ENCODE measurements at regions not wholly inside any gene's neighbourhood (a gene's known extent, or its start where the extent isn't known, plus 50 kb on each side); places are given as distances from the start of the nearest gene placed in this dataset.
"Not testable (repeated sequence)": the region's sequence is repeated elsewhere in the genome, so short reads cannot be mapped to it uniquely, and the experiment has no call there.

GRCh38 chr3:75840160-75840559, 54.8 kb upstream of the ZNF717 start:
- H2AFZ ChIP-seq (ENCODE audit: insufficient read depth, low read depth, low read length, poor library complexity, severe bottlenecking); H3K79me2 ChIP-seq (ENCODE audit: insufficient read depth, low read length); H3K4me3 Mint-ChIP-seq; H3K4me3 ChIP-seq (replicated peaks in 1 of 3; ENCODE audit: low read depth in 2 of 3, low read length in 3 of 3); H3K27me3 Mint-ChIP-seq (ENCODE audit: low read depth in 3 of 3); H3K36me3 Mint-ChIP-seq; DNase-seq; H3K27me3 ChIP-seq (ENCODE audit: control insufficient read depth in 2 of 2, insufficient read depth in 2 of 2, low read length in 2 of 2); H3K36me3 ChIP-seq (replicated peaks in 1 of 2; ENCODE audit: control insufficient read depth in 1 of 2, insufficient read depth in 2 of 2, low read length in 2 of 2); H3K4me2 ChIP-seq (replicated peaks; ENCODE audit: extremely low read depth, low read length, poor library complexity, severe bottlenecking); H3K4me1 ChIP-seq (ENCODE audit: control insufficient read depth in 1 of 2, insufficient read depth in 2 of 2, low read length in 2 of 2); H3K9ac ChIP-seq (ENCODE audit: insufficient read depth, low read length, poor library complexity, severe bottlenecking); H3K27ac ChIP-seq (ENCODE audit: low read depth in 1 of 2, low read length in 2 of 2); H3K27ac Mint-ChIP-seq; H4K20me1 ChIP-seq (ENCODE audit: insufficient read depth, low read length); intact Hi-C loops (cut with micrococcal nuclease); H3K9me3 ChIP-seq (replicated peaks in 1 of 2; ENCODE audit: control insufficient read depth in 1 of 2, insufficient read depth in 1 of 2, low read length in 2 of 2); H3K4me1 Mint-ChIP-seq: not testable (repeated sequence)
- peaks cover 4 to 15% (median 8%) of the 10 kb centered on the region in 7 donors for H3K9me3 Mint-ChIP-seq
- 100% methylated on average over 1 of the region's 4 CpGs for WGBS (ENCODE audit: insufficient coverage)

DNA sequence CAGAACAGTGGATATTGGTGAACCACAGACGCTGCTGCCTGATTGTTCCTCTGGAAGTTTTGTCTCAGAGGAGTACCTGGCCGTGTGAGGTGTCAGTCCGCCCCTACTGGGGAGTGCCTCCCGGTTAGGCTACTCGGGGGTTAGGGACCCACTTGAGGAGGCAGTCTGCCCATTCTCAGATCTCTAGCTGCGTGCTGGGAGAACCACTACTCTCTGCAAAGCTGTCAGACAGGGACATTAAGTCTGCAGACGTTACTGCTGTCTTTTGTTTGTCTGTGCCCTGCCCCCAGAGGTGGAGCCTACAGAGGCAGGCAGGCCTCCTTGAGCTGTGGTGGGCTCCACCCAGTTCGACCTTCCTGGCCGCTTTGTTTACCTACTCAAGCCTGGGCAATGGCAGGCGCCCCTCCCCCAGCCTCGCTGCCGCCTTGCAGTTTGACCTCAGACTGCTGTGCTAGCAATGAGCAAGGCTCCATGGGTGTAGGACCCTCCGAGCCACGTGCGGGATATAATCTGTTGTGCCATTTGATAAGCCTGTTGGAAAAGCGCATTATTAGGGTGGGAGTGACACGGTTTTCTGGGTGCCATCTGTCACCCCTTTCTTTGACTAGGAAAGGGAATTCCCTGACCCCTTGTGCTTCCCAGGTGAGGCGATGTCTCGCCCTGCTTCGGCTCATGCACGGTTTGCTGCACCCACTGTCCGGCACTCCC, 65.1 kb upstream of the ZNF717 start:
- DNase-seq; H4K20me1 ChIP-seq (ENCODE audit: insufficient read depth, low read length); H3K4me3 Mint-ChIP-seq; H3K4me1 ChIP-seq (ENCODE audit: control insufficient read depth in 1 of 2, insufficient read depth in 2 of 2, low read length in 2 of 2); intact Hi-C loops (cut with micrococcal nuclease); H3K9ac ChIP-seq (ENCODE audit: insufficient read depth, low read length, poor library complexity, severe bottlenecking); H3K4me2 ChIP-seq (replicated peaks; ENCODE audit: extremely low read depth, low read length, poor library complexity, severe bottlenecking); H3K36me3 Mint-ChIP-seq; H3K27me3 Mint-ChIP-seq (ENCODE audit: low read depth in 3 of 3); H3K4me1 Mint-ChIP-seq; H3K79me2 ChIP-seq (ENCODE audit: insufficient read depth, low read length); H3K27ac Mint-ChIP-seq; H3K36me3 ChIP-seq (replicated peaks in 1 of 2; ENCODE audit: control insufficient read depth in 1 of 2, insufficient read depth in 2 of 2, low read length in 2 of 2); H3K27me3 ChIP-seq (ENCODE audit: control insufficient read depth in 2 of 2, insufficient read depth in 2 of 2, low read length in 2 of 2); H3K27ac ChIP-seq (ENCODE audit: low read depth in 1 of 2, low read length in 2 of 2); H3K4me3 ChIP-seq (replicated peaks in 1 of 3; ENCODE audit: low read depth in 2 of 3, low read length in 3 of 3); H2AFZ ChIP-seq (ENCODE audit: insufficient read depth, low read depth, low read length, poor library complexity, severe bottlenecking): not testable (repeated sequence)
- WGBS (ENCODE audit: insufficient coverage): 72% methylated on average over 20 of the region's 22 CpGs
- H3K9me3 ChIP-seq (replicated peaks in 1 of 2; ENCODE audit: control insufficient read depth in 1 of 2, insufficient read depth in 1 of 2, low read length in 2 of 2): peaks cover 11 to 13% of the 10 kb centered on the region in 2 donors
- H3K9me3 Mint-ChIP-seq: peaks cover 6 to 24% (median 14%) of the 10 kb centered on the region in 7 donors

GRCh38 chr3:75863130-75863529, 77.8 kb upstream of the ZNF717 start:
- H3K27ac Mint-ChIP-seq: peak overlapping the region in 1 of 7 donors; percentile 20
- no peaks in the 10 kb centered on the region for H3K27me3 Mint-ChIP-seq (ENCODE audit: low read depth in 3 of 3)
- Histone ChIP-seq H3K4me3 (replicated peaks in 1 of 3; ENCODE audit: low read depth in 2 of 3, low read length in 3 of 3) (no peak overlapping the region), H3K4me1 (ENCODE audit: control insufficient read depth in 1 of 2, insufficient read depth in 2 of 2, low read length in 2 of 2) (no peaks in the 10 kb centered on the region), H3K9me3 (replicated peaks in 1 of 2; ENCODE audit: control insufficient read depth in 1 of 2, insufficient read depth in 1 of 2, low read length in 2 of 2) (peaks cover 6 to 8% of the 10 kb centered on the region in 2 donors), H3K27me3 (ENCODE audit: control insufficient read depth in 2 of 2, insufficient read depth in 2 of 2, low read length in 2 of 2) (no peaks in the 10 kb centered on the region), H3K9ac (ENCODE audit: insufficient read depth, low read length, poor library complexity, severe bottlenecking) (no peak overlapping the region), H4K20me1 (ENCODE audit: insufficient read depth, low read length) (no peaks in the 10 kb centered on the region), H3K27ac (ENCODE audit: low read depth in 1 of 2, low read length in 2 of 2) (no peak overlapping the region), H3K79me2 (ENCODE audit: insufficient read depth, low read length) (no peaks in the 10 kb centered on the region), H3K4me2 (replicated peaks; ENCODE audit: extremely low read depth, low read length, poor library complexity, severe bottlenecking) (no peak overlapping the region), H3K36me3 (replicated peaks in 1 of 2; ENCODE audit: control insufficient read depth in 1 of 2, insufficient read depth in 2 of 2, low read length in 2 of 2) (no peaks in the 10 kb centered on the region), H2AFZ (ENCODE audit: insufficient read depth, low read depth, low read length, poor library complexity, severe bottlenecking) (no peak overlapping the region)
- H3K9me3 Mint-ChIP-seq: peaks cover 1 to 14% (median 4%) of the 10 kb centered on the region in 7 donors
- no peaks in the 10 kb centered on the region for H3K36me3 Mint-ChIP-seq
- WGBS (ENCODE audit: insufficient coverage): no CpG with 5 or more reads among the region's 1 CpG
- no peaks in the 10 kb centered on the region for H3K4me1 Mint-ChIP-seq
- DNase-seq: no peak
- intact Hi-C loops (cut with micrococcal nuclease): no loop called here
- TF ChIP-seq CTCF (IDR thresholded peaks at IDR 0.05): no peak
- no peak overlapping the region for H3K4me3 Mint-ChIP-seq
